HepG2 (cell line): ENCODE measurements at regions not wholly inside any gene's neighbourhood (a gene's known extent, or its start where the extent isn't known, plus 50 kb on each side); places are given as distances from the start of the nearest gene placed in this dataset.

Experiments
- ATAC-seq: fragments of 200-7000 bp; cut with Tn5 transposase; 3 replicates; pipeline ENCODE4 v1.9.1; 2020; ENCODE audit warnings: mild to moderate bottlenecking, moderate library complexity
- BruUV-seq: library from RNA; stranded (reverse); fragments of 400-500 nt; replicated peaks from 2 replicates; lab custom pipeline; 2021; lab: Mats Ljungman, UMichigan
- CTCF ChIA-PET: fragments of 300-600 bp; formaldehyde crosslinking; extraction: SDS; loops from one replicate; lab custom pipeline; 2021; ENCODE audit warnings: low total read pairs, inconsistent platforms, low intra/inter-chr PET ratio; lab: Yijun Ruan, JAX
- POLR2A ChIA-PET: fragments of 350-600 bp; sonication (Branson Sonifier 250); formaldehyde crosslinking; loops from one replicate; lab custom pipeline; 2020; ENCODE audit warnings: antibody characterized with exemption, inconsistent platforms; lab: Yijun Ruan, JAX
- DNase-seq: peaks from one replicate; pipeline ENCODE4 v3.0.0-alpha.2; 2015; ENCODE audit warnings: low spot score
- FAIRE-seq: peaks from 3 replicates; lab custom pipeline; 2011; peaks lifted over from hg19 to GRCh38; lab: Jason Lieb, UNC
- H2AFZ ChIP-seq: one replicate; pipeline ENCODE4 v1.6.1; 2011; ENCODE audit warnings: low read length, inconsistent platforms
- H3K27ac ChIP-seq: fragments of 300-600 bp; 3 replicates; pipeline ENCODE4 v1.8.0; 2011; ENCODE audit warnings: mixed run types, mild to moderate bottlenecking, mixed read lengths, low read length, inconsistent platforms; ENCODE audit not compliant: insufficient read depth; ENCODE audit errors: extremely low read length
- H3K27me3 ChIP-seq, 2 experiments: fragments of 200-600 bp in 1 of 2; 2 replicates in 1 of 2; 3 replicates in 1 of 2; pipeline versions ENCODE4 v1.6.0 to v1.8.0; 2011; ENCODE audit warnings: low read length in 2 of 2, mild to moderate bottlenecking in 2 of 2, moderate library complexity in 2 of 2, inconsistent platforms in 1 of 2; ENCODE audit not compliant: insufficient read depth in 2 of 2, control insufficient read depth in 1 of 2
- H3K36me3 ChIP-seq, 2 experiments: fragments of 200-600 bp in 1 of 2; replicated peaks in 1 of 2; 2 replicates in 1 of 2; 3 replicates in 1 of 2; pipeline versions ENCODE4 v1.5.1 to v1.8.0; 2011; ENCODE audit warnings: low read length in 2 of 2, inconsistent platforms in 1 of 2; ENCODE audit not compliant: insufficient read depth in 2 of 2, control insufficient read depth in 1 of 2
- H3K4me1 ChIP-seq: 2 replicates; pipeline ENCODE4 v1.5.1; 2012; ENCODE audit warnings: low read length, inconsistent platforms; ENCODE audit not compliant: insufficient read depth
- H3K4me2 ChIP-seq: 2 replicates; pipeline ENCODE4 v1.6.0; 2011; ENCODE audit warnings: low read depth, low read length, inconsistent platforms
- H3K4me3 ChIP-seq, 3 experiments: fragments of 200-600 bp in 1 of 3; sonication (generic), shearing (Covaris generic) in 1 of 3; replicated peaks in 1 of 3; 2 replicates each; pipeline ENCODE4 v1.5.1; 2011 to 2016; ENCODE audit warnings: low read length in 3 of 3, inconsistent platforms in 2 of 3, low read depth in 2 of 3, mild to moderate bottlenecking in 2 of 3, control low read depth in 1 of 3, mixed read lengths in 1 of 3; ENCODE audit not compliant: insufficient read depth in 1 of 3
- H3K79me2 ChIP-seq: one replicate; pipeline ENCODE4 v1.6.1; 2011; ENCODE audit warnings: low read length, inconsistent platforms; ENCODE audit not compliant: insufficient read depth
- H3K9ac ChIP-seq: 2 replicates; pipeline ENCODE4 v1.6.0; 2011; ENCODE audit warnings: mild to moderate bottlenecking, low read depth, low read length, inconsistent platforms; ENCODE audit not compliant: insufficient read depth
- H3K9me3 ChIP-seq: 2 replicates; pipeline ENCODE4 v1.5.1; 2012; ENCODE audit warnings: mild to moderate bottlenecking, low read length
- H4K20me1 ChIP-seq: 2 replicates; pipeline ENCODE4 v1.6.0; 2011; ENCODE audit warnings: inconsistent platforms, mild to moderate bottlenecking, low read length, moderate library complexity; ENCODE audit not compliant: insufficient read depth
- ARID2 ChIP-seq: sonication (generic); formaldehyde crosslinking; IDR thresholded peaks from 2 replicates; pipeline ENCODE4 v1.8.1; 2022; ENCODE audit warnings: mild to moderate bottlenecking, missing genetic modification reagents, borderline replicate concordance
- DNMT3B ChIP-seq: conservative IDR thresholded peaks from 2 replicates; pipeline ENCODE4 v1.6.1; 2016; ENCODE audit warnings: missing biosample characterization, control low read depth
- HIC2 ChIP-seq: sonication (generic); formaldehyde crosslinking; IDR thresholded peaks from 2 replicates; pipeline ENCODE4 v1.9.0; 2022; ENCODE audit warnings: low read depth, missing genetic modification reagents
- HNF4A ChIP-seq: sonication (generic); formaldehyde crosslinking; IDR thresholded peaks from 2 replicates; pipeline ENCODE4 v1.4.0; 2020; ENCODE audit warnings: missing genetic modification reagents
- NFRKB ChIP-seq: fragments of 450-650 bp; IDR thresholded peaks from 2 replicates; pipeline ENCODE4 v1.6.1; 2017
- NR2F6 ChIP-seq, 2 experiments: IDR thresholded peaks; 2 replicates each; pipeline ENCODE4 v1.6.1; 2016; ENCODE audit warnings: antibody characterized with exemption in 1 of 2, mild to moderate bottlenecking in 1 of 2
- POLR2AphosphoS2 ChIP-seq: IDR thresholded peaks from 2 replicates; pipeline ENCODE4 v1.6.1; 2011; ENCODE audit warnings: low read depth, low read length, improper control_type of control experiment
- SKI ChIP-seq: fragments of 450-650 bp; IDR thresholded peaks from one replicate; pipeline ENCODE4 v1.6.1; 2018; ENCODE audit warnings: mild to moderate bottlenecking; ENCODE audit not compliant: partially characterized antibody
- ZFP62 ChIP-seq: sonication (generic); formaldehyde crosslinking; IDR thresholded peaks from 2 replicates; pipeline ENCODE4 v1.4.0; 2020; ENCODE audit warnings: missing genetic modification reagents
- WGBS: methylation state at CpG from one replicate; pipeline ENCODE4 v1.1.6; 2017; ENCODE audit warnings: low lambda C conversion rate; 5-methylcytosine and 5-hydroxymethylcytosine counted together
- in situ Hi-C: cut with HindIII; loops from 2 replicates; pipeline ENCODE4 v1.10.0; 2017; ENCODE audit warnings: low pct_unique_long_range_greater_than_20kb; ENCODE audit not compliant: extremely low pct_ligation_motif_present
- intact Hi-C: fragments of 100-400 bp; cut with micrococcal nuclease; formaldehyde crosslinking; loops from one replicate; pipeline ENCODE4 v1.10.0; 2022; ENCODE audit not compliant: unreplicated experiment

GRCh38 chr4:137768881-137769280, 236.6 kb upstream of the PCDH18 start:
- H3K4me3 ChIP-seq: no peak overlapping the region
- ChIA-PET POLR2A (no interaction called here), CTCF (no interaction called here)
- no peak for ATAC-seq
- H2AFZ ChIP-seq: no peak overlapping the region
- no peaks in the 10 kb centered on the region for H3K36me3 ChIP-seq
- H4K20me1 ChIP-seq: no peaks in the 10 kb centered on the region
- TF ChIP-seq HIC2 (CRISPR knock-in tag): no peak
- in situ Hi-C loops (no loop called here), intact Hi-C loops (no loop called here)
- FAIRE-seq: no peak
- no TSS peak for BruUV-seq
- no peak overlapping the region for H3K9ac ChIP-seq
- H3K9me3 ChIP-seq: no peaks in the 10 kb centered on the region
- no peaks in the 10 kb centered on the region for H3K27me3 ChIP-seq
- H3K27ac ChIP-seq: no peak overlapping the region
- H3K79me2 ChIP-seq: no peaks in the 10 kb centered on the region
- H3K4me1 ChIP-seq: no peaks in the 10 kb centered on the region
- DNase-seq: no peak
- 3% methylated on average over 1 of the region's 1 CpG for WGBS
- H3K4me2 ChIP-seq: no peak overlapping the region

- Histone ChIP-seq H3K4me1 (no peaks in the 10 kb centered on the region), H2AFZ (no peak overlapping the region), H3K36me3 (no peaks in the 10 kb centered on the region), H3K4me2 (no peak overlapping the region), H3K27me3 (no peaks in the 10 kb centered on the region), H3K79me2 (no peaks in the 10 kb centered on the region), H3K9ac (no peak overlapping the region), H3K9me3 (no peaks in the 10 kb centered on the region), H3K27ac (no peak overlapping the region), H4K20me1 (no peaks in the 10 kb centered on the region), H3K4me3 (no peak overlapping the region)
- no TSS peak for BruUV-seq
- no peak for TF ChIP-seq ZFP62 (CRISPR knock-in tag)
- no peak for TF ChIP-seq POLR2AphosphoS2
- no peak for TF ChIP-seq ARID2 (CRISPR knock-in tag)
- no peak for TF ChIP-seq NR2F6 (IDR thresholded peaks at IDR 0.05)
- no peak for TF ChIP-seq NR2F6 (CRISPR knock-in tag; IDR thresholded peaks at IDR 0.05)
- TF ChIP-seq HNF4A: no peak
- no peak for TF ChIP-seq DNMT3B (CRISPR knock-in tag)
- TF ChIP-seq SKI: no peak
- no peak for TF ChIP-seq NFRKB
- 0% methylated on average over 1 of the region's 1 CpG for WGBS
- FAIRE-seq (no peak), DNase-seq (no peak), ATAC-seq (no peak)
- POLR2A ChIA-PET: no interaction called here
- in situ Hi-C loops: no loop called here
- intact Hi-C loops: no loop called here
- CTCF ChIA-PET: no interaction called here
Observed at GRCh38 chr4:137768196-137768595, 235.9 kb upstream of the PCDH18 start.
